ENCODE measurements at regions not wholly inside any gene's neighbourhood (a gene's known extent, or its start where the extent isn't known, plus 50 kb on each side); places are given as distances from the start of the nearest gene placed in this dataset.

GRCh38 chr11:71336176-71336995, 84.0 kb upstream of the SHANK2 start:
- peak in 1 of 6 donors; percentile 24 for DNase-seq (ENCODE audit: low read depth in 4 of 6, low spot score in 6 of 6)

GRCh38 chr11:71335371-71335770, 83.0 kb upstream of the SHANK2 start:
- H3K4me3 ChIP-seq (ENCODE audit: low read depth, low read length), result no peak overlapping the region
- H3K9me3 ChIP-seq (ENCODE audit: control insufficient read depth, insufficient read depth, low read length), result no peaks in the 10 kb centered on the region
- no peaks in the 10 kb centered on the region for H3K36me3 ChIP-seq (ENCODE audit: control insufficient read depth, insufficient read depth, low read length)
- DNase-seq (ENCODE audit: low read depth in 4 of 6, low spot score in 6 of 6), result no peak
- no peak overlapping the region for H3K27ac ChIP-seq (ENCODE audit: low read depth, low read length)
- H3K27me3 ChIP-seq (ENCODE audit: control insufficient read depth, insufficient read depth, low read length), result no peaks in the 10 kb centered on the region
- 79% methylated on average over 1 of the region's 1 CpG for WGBS (ENCODE audit: insufficient coverage)
- peaks cover 8% of the 10 kb centered on the region for H3K4me1 ChIP-seq (ENCODE audit: control insufficient read depth, insufficient read depth, low read length)

More at GRCh38 chr11:71336176-71336995, 84.0 kb upstream of the SHANK2 start:
- H3K36me3 ChIP-seq (ENCODE audit: control insufficient read depth, insufficient read depth, low read length), result no peaks in the 10 kb centered on the region
- H3K4me1 ChIP-seq (ENCODE audit: control insufficient read depth, insufficient read depth, low read length), result peaks cover 8% of the 10 kb centered on the region
- H3K27ac ChIP-seq (ENCODE audit: low read depth, low read length), result no peak overlapping the region
- H3K4me3 ChIP-seq (ENCODE audit: low read depth, low read length), result no peak overlapping the region
- WGBS (ENCODE audit: insufficient coverage), result 87% methylated on average over 7 of the region's 9 CpGs
- H3K27me3 ChIP-seq (ENCODE audit: control insufficient read depth, insufficient read depth, low read length), result peaks cover 2% of the 10 kb centered on the region
- no peaks in the 10 kb centered on the region for H3K9me3 ChIP-seq (ENCODE audit: control insufficient read depth, insufficient read depth, low read length)

GRCh38 chr11:71334191-71334590, 81.8 kb upstream of the SHANK2 start:
- H3K4me3 ChIP-seq (ENCODE audit: low read depth, low read length), result no peak overlapping the region
- H3K27ac ChIP-seq (ENCODE audit: low read depth, low read length), result no peak overlapping the region
- WGBS (ENCODE audit: insufficient coverage), result no CpG with 5 or more reads among the region's 1 CpG
- H3K27me3 ChIP-seq (ENCODE audit: control insufficient read depth, insufficient read depth, low read length), result no peaks in the 10 kb centered on the region
- no peaks in the 10 kb centered on the region for H3K36me3 ChIP-seq (ENCODE audit: control insufficient read depth, insufficient read depth, low read length)
- DNase-seq (ENCODE audit: low read depth in 4 of 6, low spot score in 6 of 6), result no peak
- peaks cover 3% of the 10 kb centered on the region for H3K4me1 ChIP-seq (ENCODE audit: control insufficient read depth, insufficient read depth, low read length)
- no peaks in the 10 kb centered on the region for H3K9me3 ChIP-seq (ENCODE audit: control insufficient read depth, insufficient read depth, low read length)

GRCh38 chr11:71333473-71333872, 81.1 kb upstream of the SHANK2 start:
- no peak for DNase-seq (ENCODE audit: low read depth in 4 of 6, low spot score in 6 of 6)
- no peaks in the 10 kb centered on the region for H3K27me3 ChIP-seq (ENCODE audit: control insufficient read depth, insufficient read depth, low read length)
- 96% methylated on average over 3 of the region's 6 CpGs for WGBS (ENCODE audit: insufficient coverage)

GRCh38 chr11:71332447-71332846, 80.1 kb upstream of the SHANK2 start:
- no peaks in the 10 kb centered on the region for H3K36me3 ChIP-seq (ENCODE audit: control insufficient read depth, insufficient read depth, low read length)
- no CpG with 5 or more reads among the region's 5 CpGs for WGBS (ENCODE audit: insufficient coverage)
- DNase-seq (ENCODE audit: low read depth in 4 of 6, low spot score in 6 of 6), result no peak
- H3K27ac ChIP-seq (ENCODE audit: low read depth, low read length), result no peak overlapping the region
- no peaks in the 10 kb centered on the region for H3K9me3 ChIP-seq (ENCODE audit: control insufficient read depth, insufficient read depth, low read length)
- H3K27me3 ChIP-seq (ENCODE audit: control insufficient read depth, insufficient read depth, low read length), result no peaks in the 10 kb centered on the region
- no peaks in the 10 kb centered on the region for H3K4me1 ChIP-seq (ENCODE audit: control insufficient read depth, insufficient read depth, low read length)
- H3K4me3 ChIP-seq (ENCODE audit: low read depth, low read length), result no peak overlapping the region

More at GRCh38 chr11:71333473-71333872, 81.1 kb upstream of the SHANK2 start:
- Histone ChIP-seq H3K4me3 (ENCODE audit: low read depth, low read length) (no peak overlapping the region), H3K27ac (ENCODE audit: low read depth, low read length) (no peak overlapping the region), H3K9me3 (ENCODE audit: control insufficient read depth, insufficient read depth, low read length) (no peaks in the 10 kb centered on the region), H3K4me1 (ENCODE audit: control insufficient read depth, insufficient read depth, low read length) (no peaks in the 10 kb centered on the region), H3K36me3 (ENCODE audit: control insufficient read depth, insufficient read depth, low read length) (no peaks in the 10 kb centered on the region)

GRCh38 chr11:71332046-71332445, 79.7 kb upstream of the SHANK2 start:
- no peaks in the 10 kb centered on the region for H3K9me3 ChIP-seq (ENCODE audit: control insufficient read depth, insufficient read depth, low read length)
- no peak overlapping the region for H3K27ac ChIP-seq (ENCODE audit: low read depth, low read length)
- DNase-seq (ENCODE audit: low read depth in 4 of 6, low spot score in 6 of 6), result no peak
- WGBS (ENCODE audit: insufficient coverage), result 58% methylated on average over 2 of the region's 3 CpGs
- H3K36me3 ChIP-seq (ENCODE audit: control insufficient read depth, insufficient read depth, low read length), result no peaks in the 10 kb centered on the region
- no peaks in the 10 kb centered on the region for H3K27me3 ChIP-seq (ENCODE audit: control insufficient read depth, insufficient read depth, low read length)
- no peaks in the 10 kb centered on the region for H3K4me1 ChIP-seq (ENCODE audit: control insufficient read depth, insufficient read depth, low read length)
- no peak overlapping the region for H3K4me3 ChIP-seq (ENCODE audit: low read depth, low read length)

GRCh38 chr11:71331631-71332030, 79.3 kb upstream of the SHANK2 start:
- Histone ChIP-seq H3K36me3 (ENCODE audit: control insufficient read depth, insufficient read depth, low read length) (no peaks in the 10 kb centered on the region), H3K27ac (ENCODE audit: low read depth, low read length) (no peak overlapping the region), H3K9me3 (ENCODE audit: control insufficient read depth, insufficient read depth, low read length) (no peaks in the 10 kb centered on the region), H3K27me3 (ENCODE audit: control insufficient read depth, insufficient read depth, low read length) (no peaks in the 10 kb centered on the region), H3K4me1 (ENCODE audit: control insufficient read depth, insufficient read depth, low read length) (no peaks in the 10 kb centered on the region), H3K4me3 (ENCODE audit: low read depth, low read length) (no peak overlapping the region)
- DNase-seq (ENCODE audit: low read depth in 4 of 6, low spot score in 6 of 6), result no peak
- 70% methylated on average over 3 of the region's 3 CpGs for WGBS (ENCODE audit: insufficient coverage)

GRCh38 chr11:71330996-71331395, 78.6 kb upstream of the SHANK2 start:
- WGBS (ENCODE audit: insufficient coverage), result no CpG with 5 or more reads among the region's 3 CpGs
- H3K4me3 ChIP-seq (ENCODE audit: low read depth, low read length), result no peak overlapping the region
- H3K4me1 ChIP-seq (ENCODE audit: control insufficient read depth, insufficient read depth, low read length), result no peaks in the 10 kb centered on the region
- H3K9me3 ChIP-seq (ENCODE audit: control insufficient read depth, insufficient read depth, low read length), result no peaks in the 10 kb centered on the region
- no peaks in the 10 kb centered on the region for H3K36me3 ChIP-seq (ENCODE audit: control insufficient read depth, insufficient read depth, low read length)
- H3K27me3 ChIP-seq (ENCODE audit: control insufficient read depth, insufficient read depth, low read length), result no peaks in the 10 kb centered on the region
- DNase-seq (ENCODE audit: low read depth in 4 of 6, low spot score in 6 of 6), result no peak
- no peak overlapping the region for H3K27ac ChIP-seq (ENCODE audit: low read depth, low read length)

- WGBS (ENCODE audit: insufficient coverage), result 84% methylated on average over 10 of the region's 10 CpGs
- Histone ChIP-seq H3K4me1 (ENCODE audit: control insufficient read depth, insufficient read depth, low read length) (no peaks in the 10 kb centered on the region), H3K9me3 (ENCODE audit: control insufficient read depth, insufficient read depth, low read length) (no peaks in the 10 kb centered on the region), H3K27ac (ENCODE audit: low read depth, low read length) (no peak overlapping the region), H3K36me3 (ENCODE audit: control insufficient read depth, insufficient read depth, low read length) (no peaks in the 10 kb centered on the region), H3K4me3 (ENCODE audit: low read depth, low read length) (no peak overlapping the region), H3K27me3 (ENCODE audit: control insufficient read depth, insufficient read depth, low read length) (no peaks in the 10 kb centered on the region)
- no peak for DNase-seq (ENCODE audit: low read depth in 4 of 6, low spot score in 6 of 6)
Measured at GRCh38 chr11:71330349-71330748, 78.0 kb upstream of the SHANK2 start.

GRCh38 chr11:71329786-71330185, 77.4 kb upstream of the SHANK2 start:
- no peaks in the 10 kb centered on the region for H3K4me1 ChIP-seq (ENCODE audit: control insufficient read depth, insufficient read depth, low read length)
- H3K27me3 ChIP-seq (ENCODE audit: control insufficient read depth, insufficient read depth, low read length), result no peaks in the 10 kb centered on the region
- no peaks in the 10 kb centered on the region for H3K36me3 ChIP-seq (ENCODE audit: control insufficient read depth, insufficient read depth, low read length)
- WGBS (ENCODE audit: insufficient coverage), result 83% methylated on average over 5 of the region's 5 CpGs
- no peak overlapping the region for H3K4me3 ChIP-seq (ENCODE audit: low read depth, low read length)
- H3K9me3 ChIP-seq (ENCODE audit: control insufficient read depth, insufficient read depth, low read length), result no peaks in the 10 kb centered on the region
- H3K27ac ChIP-seq (ENCODE audit: low read depth, low read length), result no peak overlapping the region
- no peak for DNase-seq (ENCODE audit: low read depth in 4 of 6, low spot score in 6 of 6)

Data from spinal cord (tissue), 9 donors.